Glomerular endothelial cell (primary cell): ENCODE measurements at regions not wholly inside any gene's neighbourhood (a gene's known extent, or its start where the extent isn't known, plus 50 kb on each side); places are given as distances from the start of the nearest gene placed in this dataset.

Experiments used
- DNase-seq: peaks from one replicate; pipeline ENCODE4 v3.0.0-alpha.2; 2011; ENCODE audit warnings: low read depth, low spot score; ENCODE audit errors: extremely low read depth

DNA sequence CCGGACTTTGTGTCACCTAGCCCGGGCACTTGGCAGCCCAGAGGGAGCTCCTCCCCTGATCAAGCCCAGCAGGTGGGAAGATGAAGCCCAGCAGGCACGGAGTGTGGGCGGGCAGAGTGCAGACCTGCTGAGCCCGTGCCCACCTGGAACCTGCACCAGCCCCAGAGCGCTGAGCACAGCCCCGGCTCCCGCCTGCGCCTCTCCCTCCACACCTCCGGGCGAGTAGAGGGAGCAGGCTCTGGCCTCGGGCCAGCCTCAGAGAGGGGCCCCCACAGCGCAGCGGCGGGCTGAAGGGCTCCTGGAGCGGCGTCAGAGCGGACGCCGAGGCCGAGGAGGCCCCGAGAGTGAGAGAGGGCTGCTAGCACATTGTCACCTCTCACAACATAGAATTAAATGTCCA lies 257.7 kb downstream of the VGLL3 start:
- DNase-seq = no peak

DNA sequence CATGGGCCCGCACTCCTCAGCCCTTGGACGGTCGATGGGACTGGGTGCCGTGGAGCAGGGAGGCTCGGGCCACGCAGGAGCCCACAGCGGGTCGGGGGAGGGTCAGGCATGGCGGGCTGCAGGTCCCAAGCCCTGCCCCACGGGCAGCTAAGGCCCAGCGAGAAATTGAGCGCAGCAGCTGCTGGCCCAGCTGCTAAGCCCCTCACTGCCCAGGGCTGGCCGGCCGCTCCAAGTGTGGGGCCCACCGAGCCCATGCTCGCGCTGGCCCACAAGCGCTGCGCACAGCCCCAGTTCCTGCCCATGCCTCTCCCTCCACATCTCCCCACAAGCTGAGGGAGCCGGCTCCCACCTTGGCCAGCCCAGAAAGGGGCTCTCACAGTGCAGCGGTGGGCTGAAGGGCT lies 259.4 kb downstream of the VGLL3 start:
- DNase-seq = no peak

DNA sequence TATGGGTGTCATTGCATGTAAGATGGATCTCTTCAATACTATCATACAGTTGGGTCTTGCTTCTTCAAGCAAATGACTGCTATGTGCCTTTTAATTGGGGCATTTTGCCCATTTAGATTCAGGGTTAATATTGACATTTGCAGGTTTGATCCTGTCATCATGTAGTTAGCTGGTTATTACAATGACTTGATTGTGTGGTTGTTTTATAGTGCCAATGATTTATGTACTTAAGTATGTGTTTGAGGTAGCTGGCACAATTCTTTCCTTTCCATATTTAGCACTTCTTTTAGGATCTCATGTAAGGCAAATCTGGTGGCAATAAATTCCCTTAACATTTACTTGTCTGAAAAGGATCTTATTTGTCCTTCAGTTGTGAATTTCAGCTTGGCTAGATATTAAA lies 267.5 kb downstream of the VGLL3 start:
- DNase-seq = no peak

DNA sequence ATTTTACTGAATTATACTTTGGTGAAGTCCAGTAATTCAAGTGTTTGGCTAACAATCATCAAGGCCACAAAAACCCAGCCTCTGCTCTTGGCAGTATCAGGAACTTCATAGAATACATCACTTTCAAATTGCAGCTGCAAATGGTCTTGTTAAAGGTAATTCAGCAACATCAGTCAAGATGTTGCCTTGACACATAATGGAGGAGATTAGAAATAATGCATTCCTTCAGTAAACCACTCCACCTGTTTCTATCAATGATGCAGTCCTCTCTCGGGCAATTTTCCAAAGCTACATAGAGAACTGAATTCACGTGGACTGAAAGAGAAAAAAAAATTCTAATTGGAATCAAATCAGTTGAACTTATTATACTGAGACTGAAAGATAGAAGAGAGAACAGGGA lies 279.3 kb downstream of the VGLL3 start:
- no peak for DNase-seq

DNA sequence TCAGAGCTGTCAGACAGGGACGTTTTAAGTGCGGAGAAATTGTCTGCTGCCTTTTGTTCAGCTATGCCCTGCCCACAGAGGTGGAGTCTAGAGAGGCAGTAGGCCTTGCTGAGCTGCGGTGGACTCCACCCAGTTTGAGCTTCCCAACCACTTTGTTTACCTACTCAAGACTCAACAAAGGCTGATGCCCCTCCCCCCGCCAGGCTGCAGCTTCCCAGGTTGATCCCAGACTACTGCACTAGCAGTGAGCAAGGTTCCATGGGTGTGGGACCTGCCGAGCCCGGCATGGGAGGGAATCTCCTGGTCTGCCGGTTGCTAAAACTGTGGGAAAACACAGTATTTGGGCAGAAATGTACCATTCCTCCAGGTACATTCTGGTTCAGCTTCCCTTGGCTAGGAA lies 282.1 kb downstream of the VGLL3 start:
- DNase-seq = no peak

DNA sequence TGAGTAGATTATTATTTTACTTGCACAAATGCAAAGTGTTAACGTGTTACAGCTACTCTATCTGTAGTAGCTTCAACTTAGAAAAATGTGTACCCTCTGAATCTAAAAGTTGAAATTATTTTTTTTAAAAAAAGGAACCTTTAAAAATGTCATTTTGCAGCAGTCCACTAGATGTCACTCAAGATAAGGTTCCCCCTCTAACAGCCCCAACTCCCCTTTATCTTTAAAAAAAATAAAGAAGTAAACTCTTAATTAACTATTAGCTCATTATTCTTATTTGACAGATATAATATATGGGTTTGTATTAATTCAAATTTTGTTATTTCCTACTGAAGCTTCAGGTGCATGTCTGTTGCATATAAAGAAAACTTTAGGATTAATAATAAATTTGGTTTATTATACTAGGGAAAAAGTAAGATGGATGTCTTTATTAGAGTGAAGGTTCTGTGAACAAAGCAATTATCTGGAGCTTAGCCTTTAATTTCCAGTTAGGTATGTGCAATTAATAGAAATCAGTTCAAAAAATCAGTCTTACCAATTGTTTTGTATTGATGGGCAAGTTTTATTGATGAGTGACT lies 288.5 kb downstream of the VGLL3 start:
- DNase-seq = no peak

DNA sequence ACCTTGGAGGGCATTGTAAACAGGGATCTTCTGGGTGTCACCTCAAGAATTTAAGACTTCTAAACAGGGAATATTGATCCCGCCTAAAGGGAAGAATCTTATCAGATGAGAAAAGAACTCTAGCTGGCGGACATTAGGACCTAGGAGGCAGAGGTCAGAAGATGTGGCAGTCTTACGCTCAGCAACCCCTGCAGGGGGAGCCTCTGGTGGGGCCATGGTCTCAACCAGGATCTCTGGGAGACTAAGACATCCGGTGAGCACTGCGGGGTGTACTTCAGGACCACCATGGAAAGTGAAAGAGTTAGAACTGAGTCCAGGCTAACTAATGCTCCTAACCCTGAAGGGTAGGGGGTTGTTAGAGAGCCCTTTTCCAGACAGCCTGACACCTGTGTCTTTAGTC lies 295.2 kb downstream of the VGLL3 start:
- no peak for DNase-seq

DNA sequence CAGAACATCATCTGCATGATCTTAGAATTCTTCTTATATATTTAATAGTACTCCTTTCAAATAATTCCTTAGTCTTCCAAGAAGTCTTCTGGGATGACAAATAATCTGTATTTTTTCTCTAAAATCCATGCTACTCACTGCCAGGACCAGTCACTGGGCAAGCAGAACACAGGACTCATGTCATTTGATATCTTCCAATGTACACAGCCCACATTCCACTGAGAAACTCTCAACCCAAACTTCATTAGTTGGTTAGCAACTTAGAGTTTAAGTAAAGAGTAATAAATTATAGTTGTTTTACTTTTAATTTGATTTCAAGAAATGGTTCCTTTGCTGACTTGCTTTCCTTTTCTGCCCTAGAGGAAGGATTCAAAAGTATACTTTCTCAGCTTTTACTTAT lies 317.0 kb downstream of the VGLL3 start:
- no peak for DNase-seq

DNA sequence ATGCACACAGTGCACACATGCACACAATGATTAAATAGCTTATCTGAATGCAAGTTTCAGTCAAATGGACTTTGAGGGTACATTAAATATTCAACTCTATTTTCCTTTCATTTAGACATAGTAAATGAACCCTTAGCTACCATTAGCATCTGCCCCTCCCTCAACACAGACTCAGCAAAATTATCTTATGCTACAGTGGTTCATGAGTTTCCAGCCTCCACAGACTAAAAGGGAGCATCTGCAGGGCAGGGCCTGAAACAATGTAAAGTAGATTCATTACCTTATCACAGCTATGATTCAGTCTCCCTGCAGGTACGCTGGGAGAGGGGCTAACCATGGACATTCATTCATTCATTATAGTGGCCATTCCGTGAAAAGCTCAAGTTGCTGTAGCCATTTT lies 329.1 kb downstream of the VGLL3 start:
- no peak for DNase-seq

DNA sequence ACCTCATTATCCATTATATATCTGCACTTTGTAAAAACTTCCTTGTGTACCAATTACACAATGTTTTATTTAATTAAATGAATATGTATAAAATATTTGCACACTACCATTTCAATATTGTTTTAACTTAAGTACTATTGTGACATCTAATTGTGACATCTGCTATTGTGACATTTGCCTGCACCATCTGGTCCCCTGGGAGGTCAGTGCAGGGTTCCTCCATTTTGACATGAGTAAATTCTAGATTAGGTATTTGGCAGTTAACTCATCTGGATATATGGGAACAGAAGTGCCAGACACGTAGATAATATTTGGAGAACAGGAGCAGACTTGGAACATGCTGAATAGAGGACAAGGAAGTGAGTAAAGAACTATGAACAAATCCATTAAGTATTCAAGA lies 332.1 kb downstream of the VGLL3 start:
- no peak for DNase-seq

DNA sequence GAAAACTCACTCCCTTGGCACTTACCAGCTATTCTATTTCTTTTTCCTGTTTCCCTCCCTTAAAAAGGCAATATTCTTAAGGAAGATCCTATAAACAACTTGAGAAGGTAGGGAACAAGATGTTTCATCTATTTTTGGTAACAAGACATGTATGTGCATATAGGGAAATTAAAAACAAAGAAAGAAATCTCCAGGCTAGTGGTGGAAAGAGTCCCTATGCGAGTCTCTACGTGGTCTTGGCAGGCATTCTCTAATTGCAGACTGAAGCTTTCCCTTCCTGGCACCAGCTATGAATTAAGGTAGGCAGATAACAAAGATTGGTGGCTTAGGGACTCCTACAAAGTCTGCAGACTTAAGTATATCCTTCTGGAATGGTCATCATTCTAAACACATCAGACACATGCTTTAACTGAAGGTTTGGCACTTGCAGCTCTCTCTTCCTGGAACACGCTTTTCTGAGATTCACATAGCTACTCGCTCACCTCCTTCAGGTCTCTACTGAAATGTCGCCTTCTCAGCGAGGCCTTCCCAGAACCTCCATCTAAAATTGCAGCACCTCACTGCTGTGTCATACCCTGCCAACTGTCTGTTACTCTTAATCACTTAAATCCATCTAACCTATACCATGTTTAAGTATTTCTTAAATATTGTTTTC lies 336.0 kb downstream of the VGLL3 start:
- DNase-seq = no peak

DNA sequence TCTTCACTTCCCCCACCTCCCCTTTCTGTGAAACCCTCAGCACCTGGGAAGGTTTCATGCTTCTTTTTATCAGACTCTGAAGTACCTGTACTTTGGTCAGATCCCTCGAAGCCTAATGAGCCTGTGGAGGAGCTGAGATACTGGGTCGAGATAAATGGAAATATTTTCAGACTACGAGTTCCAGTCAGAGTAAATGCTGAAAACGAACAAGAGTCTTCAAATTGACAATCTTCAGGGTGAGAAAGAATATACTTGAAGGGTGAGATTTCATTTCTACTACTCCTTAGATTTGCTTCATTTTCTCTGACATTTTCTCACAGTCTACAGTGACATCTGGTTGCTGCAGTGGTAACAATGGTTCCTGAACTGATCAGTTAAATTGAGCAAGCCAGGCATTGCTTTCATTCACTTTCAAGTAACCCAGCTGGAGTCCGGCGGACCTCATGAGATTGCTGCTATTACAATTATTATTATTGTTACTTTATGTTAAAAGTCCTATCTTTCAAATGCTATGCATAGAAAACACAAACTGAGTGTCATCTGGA lies 337.2 kb downstream of the VGLL3 start:
- DNase-seq = no peak

DNA sequence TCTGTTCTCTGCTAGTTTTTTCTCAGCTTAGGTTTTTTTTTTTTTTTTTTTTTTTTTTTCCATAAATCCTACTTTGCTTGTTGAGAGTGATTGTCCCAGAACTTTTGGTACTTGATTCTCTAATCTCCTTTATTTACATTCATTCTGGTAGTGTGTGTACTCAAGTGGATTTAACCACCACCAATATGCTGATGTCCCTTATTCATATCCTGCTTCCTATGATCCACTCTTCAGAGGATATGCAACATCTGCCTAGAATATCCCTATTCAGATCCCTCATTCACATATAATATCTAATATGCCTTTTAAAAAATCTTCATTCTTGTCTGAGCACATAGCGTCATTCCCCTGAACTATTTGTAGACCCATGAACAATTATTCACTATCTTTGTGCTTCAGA lies 342.9 kb downstream of the VGLL3 start:
- no peak for DNase-seq

DNA sequence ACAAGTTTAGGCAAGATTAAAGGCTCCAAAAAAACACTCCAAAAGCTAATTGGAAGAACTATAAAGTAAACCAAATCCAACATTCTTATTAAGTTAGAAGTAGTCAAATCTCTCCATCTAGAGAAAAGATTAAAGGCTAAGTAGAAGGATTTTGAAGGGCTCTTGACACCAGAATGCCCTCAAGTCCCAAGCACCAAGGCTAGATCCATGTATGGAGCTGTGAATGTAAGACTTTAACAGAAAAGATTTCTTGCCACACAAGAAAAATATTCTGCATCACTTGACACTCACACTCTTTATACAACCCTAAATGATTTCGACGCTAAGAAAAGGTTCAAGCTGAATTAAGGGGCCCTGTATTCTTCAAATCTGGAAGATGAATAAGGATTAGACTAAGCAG lies 345.2 kb downstream of the VGLL3 start:
- no peak for DNase-seq

DNA sequence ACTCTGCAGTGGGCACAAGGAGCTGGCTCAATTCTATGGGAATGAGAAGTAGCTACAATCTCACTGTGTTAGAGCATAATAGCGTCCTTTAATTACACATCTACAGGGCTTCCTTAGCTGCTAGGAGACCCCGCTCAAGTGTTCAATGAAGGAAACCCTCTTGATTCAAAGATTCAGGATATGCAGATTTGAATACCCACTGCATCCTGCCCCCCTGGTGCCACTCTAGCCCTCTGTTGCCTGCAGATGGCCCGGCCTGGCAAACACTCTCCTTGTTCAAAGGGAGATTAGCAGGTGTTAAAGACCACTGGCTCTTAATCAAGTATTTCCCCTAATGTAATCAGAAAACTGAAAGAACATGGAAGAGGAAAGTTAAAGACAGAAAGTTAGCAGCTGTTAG lies 356.6 kb downstream of the VGLL3 start:
- no peak for DNase-seq

DNA sequence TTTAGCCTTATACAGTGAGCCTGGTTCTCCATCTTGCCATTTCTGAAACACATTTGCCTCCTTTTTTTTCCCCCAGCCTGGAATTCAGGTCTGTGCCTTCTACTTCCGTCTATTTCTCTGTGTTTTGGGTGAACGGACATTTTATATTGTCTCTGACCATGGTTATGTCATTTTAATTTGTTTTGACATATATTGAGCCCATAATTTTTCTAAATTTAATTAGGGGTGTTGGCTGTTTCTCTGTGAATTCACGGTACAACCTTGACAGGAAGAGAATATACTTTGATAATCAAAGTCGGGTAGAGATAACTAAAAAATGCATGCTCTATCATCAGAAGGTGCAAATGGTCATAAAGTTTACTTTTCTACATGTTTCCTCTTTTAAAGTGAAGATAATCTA lies 361.4 kb downstream of the VGLL3 start:
- no peak for DNase-seq

DNA sequence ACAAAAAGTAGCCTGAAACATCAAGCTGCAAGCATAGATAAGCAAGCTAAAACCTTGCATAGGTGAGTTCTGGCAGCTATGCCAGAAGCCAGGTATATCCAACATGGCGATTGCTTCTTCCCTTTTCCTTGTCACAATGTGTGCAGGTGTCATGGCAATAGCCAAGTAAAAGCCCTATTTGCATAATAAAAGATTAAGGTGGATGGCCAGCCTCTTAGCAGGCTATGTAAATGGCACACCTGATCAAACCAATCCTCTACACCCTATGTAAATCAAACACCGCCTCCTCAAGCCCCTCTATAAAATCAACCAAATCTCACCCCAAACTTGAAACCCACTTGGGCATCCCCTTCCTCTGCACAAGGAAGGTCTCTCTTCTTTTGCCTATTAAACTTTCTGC lies 366.8 kb downstream of the VGLL3 start:
- no peak for DNase-seq

DNA sequence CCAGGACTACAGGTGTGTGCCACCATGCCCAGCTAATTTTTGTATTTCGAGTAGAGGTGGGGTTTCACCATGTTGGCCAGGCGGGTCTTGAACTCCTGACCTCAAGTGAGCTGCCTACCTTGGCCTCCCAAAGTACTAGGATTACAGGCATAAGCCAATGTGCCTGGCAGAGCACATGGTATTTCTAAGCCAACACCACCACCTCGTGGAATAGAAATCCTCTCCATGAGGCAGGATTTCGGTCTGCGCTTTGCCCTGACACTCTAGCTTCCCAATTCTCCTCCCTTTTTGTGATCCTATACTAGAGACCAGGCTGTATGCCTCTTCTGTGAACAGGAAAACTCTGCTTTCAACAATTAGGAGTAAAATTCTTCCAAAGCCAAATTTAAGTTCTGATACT lies 372.2 kb downstream of the VGLL3 start:
- no peak for DNase-seq

DNA sequence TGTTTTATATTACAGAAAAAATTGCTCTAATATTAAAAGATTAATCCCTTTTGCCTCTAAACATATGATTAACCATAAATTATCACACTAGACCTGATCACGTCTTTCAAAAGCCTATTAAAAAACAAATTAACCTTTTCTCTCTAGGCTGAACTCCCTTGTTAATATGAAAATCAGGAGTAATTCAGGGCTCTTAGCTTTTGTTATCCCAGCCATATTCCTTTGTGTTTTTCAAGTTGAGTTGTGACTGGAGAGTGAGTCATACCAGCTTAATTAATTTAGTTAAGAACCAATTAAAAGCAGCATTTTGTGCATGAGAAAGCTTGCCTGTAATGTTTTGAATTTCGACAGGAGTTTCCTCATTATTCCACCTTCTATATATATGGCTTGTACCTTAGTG lies 385.8 kb downstream of the VGLL3 start:
- DNase-seq = no peak

DNA sequence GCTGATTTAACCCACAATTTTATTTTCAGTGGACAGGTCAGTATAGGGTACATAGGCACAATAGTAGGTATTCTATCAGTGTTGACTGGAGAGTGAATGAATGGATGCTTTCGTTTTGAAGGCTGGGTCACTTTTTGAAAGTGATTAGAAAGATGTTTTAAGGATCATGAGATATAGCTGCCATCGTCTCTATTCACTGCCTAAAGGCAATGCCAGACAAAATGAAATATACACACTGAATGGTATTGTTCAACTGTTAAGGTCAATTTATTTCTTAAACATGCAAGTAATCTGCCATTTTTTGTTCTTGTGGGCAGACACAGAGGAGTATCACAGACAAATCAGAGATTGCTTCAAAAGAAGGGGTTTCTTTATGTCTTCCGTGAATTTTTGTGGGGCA lies 395.3 kb downstream of the VGLL3 start:
- DNase-seq = no peak

DNA sequence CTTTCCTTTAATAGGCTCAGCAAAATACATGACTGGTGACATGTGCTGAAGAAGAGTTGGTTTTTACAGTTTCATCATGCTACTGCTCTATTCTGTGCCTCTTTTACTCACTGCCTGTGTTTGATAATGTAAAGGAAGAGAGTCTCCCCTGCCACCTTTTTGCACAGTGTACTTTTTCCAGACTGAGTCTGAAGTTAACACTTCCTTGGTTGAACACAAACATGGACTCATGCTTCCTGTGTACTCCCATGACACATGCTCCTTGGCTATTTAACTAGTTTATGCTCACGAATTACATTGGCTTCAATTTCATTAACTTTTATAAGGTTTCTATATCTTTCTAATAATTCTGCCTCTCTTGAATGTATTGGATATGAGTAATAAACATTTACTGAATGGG lies 396.1 kb downstream of the VGLL3 start:
- DNase-seq = no peak

DNA sequence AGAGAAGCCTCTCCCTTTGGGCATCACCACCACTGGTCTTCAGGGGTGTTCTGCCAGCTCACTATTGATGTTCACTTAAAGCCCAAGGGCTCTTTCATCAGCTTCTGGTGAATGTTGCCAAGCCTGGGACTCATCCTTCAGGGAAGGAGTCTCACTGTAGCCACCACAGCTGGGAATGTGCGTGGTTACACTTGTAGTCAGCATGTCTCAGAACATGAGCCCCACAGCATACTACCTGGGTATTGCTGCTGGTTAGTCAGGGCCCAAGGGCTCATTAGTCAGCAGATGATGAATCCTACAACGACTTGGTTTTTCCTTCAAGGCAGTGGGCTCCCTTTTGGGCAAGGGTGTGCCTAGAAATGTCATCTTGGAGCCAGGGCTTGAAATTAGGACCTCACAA lies 412.9 kb downstream of the VGLL3 start:
- no peak for DNase-seq

DNA sequence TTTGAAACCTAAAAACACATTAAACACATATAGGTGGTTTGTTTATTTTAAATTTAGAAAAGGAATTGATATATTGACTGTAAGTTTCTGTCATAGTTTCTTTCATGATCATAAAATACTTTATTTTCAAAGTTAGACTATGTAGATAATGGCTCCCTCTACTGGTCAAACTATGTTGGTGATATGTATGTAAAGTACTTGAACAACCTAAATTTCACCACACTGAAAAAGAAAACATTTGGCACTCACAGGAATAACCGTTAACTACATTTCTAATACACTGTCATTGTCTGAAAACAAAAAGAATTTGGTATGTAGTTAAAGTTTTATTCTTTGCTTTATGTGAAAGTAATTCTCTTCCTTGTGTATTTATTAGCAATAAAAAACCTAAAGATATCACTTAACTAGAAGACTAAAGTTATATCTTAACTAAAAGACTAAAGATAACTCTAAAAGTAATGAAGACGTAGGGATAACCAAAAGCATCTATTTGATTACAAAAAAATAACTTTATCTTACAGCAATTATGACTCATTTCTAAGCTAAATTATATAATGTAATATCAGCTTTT lies 427.5 kb downstream of the VGLL3 start:
- DNase-seq = peak; percentile 16
